ENCODE measurements at regions not wholly inside any gene's neighbourhood (a gene's known extent, or its start where the extent isn't known, plus 50 kb on each side); places are given as distances from the start of the nearest gene placed in this dataset.

GRCh38 chr13:103391936-103392335, 325.7 kb upstream of the SLC10A2 start:
- DNase-seq: no peak

DNA sequence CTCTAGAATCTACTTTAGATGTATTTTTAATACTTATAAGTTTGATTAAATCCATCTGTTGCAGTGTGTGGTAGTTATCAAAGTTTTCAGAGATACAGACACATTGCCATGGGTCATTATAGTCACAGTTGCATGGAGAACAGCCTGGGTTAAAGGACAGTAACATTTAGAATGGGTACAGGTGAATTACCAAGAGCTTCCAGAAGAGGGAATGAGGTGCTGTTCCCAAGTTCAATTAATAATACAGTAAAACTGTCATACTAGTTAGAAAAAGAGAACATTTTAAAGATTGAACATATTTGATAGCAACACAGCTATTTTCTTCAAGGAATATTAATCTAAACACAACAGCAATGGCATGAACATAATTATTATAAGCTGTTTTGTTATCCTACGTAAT, 322.6 kb upstream of the SLC10A2 start:
- no peak for DNase-seq

- no peak for DNase-seq
Observed at GRCh38 chr13:103386341-103386740, 320.1 kb upstream of the SLC10A2 start.

GRCh38 chr13:103373916-103374315, 307.7 kb upstream of the SLC10A2 start:
- no peak for DNase-seq

- no peak for DNase-seq
Observed at GRCh38 chr13:103371271-103371670, 305.1 kb upstream of the SLC10A2 start.

DNA sequence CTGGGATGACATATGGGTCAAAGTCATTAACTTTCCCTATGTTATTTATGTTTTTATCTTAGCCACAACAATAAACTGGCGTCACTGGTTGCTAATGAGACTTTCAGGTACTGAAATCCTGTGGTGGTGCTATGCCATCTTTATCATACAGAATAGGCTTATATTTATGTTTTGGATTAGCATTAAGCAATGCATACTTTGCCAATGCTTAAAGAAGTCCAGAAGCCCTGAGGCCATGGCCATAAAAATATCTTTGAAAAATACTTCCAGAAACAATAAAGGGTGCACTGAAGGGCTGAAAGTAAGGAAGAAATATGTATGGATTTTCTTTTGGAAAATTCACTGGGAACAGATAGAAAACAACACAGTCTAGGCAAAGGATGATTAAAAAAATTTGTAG, 304.6 kb upstream of the SLC10A2 start:
- DNase-seq: no peak

DNA sequence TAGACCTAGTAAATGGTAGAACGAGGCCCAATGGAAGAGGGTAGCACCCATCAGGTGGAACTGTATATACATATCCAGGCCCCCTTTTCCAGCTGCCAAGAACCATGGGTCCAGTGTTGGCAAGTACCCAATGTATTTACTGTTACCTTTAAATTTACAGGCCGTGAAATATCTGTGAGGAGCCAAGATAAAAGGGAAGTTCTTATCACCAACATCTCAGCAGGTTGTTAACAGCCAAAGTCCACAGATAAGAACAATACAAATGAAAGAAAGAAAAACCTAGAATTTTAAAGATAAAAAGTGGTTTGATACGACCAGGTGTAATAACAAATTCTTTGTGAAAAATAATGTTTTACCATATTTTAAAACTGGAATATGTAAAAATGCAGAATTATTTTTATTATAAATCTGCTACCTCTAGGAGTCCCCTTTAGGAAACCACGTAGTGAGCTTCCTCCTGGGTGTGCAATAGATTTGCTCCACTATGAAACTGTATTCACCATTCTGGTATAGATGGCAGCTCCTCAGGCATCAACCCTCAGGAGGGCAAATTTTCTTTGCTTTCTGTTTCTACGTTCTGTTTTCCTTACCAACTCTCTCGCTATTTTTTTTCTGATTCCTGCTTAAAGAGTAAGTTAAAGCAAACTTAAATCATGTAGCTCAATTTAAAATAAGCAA, 292.2 kb upstream of the SLC10A2 start:
- no peak for DNase-seq

DNA sequence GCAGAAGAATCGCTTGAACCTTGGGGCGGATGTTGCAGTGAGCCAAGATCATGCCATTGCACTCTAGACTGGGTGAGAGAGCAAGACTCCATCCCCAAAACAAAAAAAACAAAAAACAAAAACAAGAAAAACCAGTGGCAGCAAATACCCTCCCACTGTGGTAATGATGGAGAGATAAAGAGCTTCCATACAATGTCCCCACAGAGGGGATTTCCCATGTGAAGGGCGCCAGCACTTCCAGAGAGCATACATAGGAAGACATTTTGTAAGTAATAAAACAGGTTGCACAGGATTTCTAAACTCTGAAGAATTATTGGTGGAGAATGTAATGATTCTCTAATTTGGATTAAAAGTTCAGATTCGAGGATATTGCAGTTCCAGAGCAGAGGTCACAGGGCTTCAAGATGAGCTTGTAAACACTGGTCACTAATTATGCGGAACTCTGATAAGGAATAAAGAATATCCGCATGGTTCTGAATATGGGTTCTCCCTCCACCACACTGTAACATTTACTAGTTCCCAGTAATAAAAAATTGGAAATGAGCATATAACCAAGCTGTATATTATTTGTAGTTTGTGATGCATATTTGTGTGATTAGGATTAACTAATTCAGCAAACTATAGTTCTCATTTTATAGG, 290.1 kb upstream of the SLC10A2 start:
- DNase-seq: no peak

- DNase-seq: no peak
Observed at GRCh38 chr13:103354171-103354570, 288.0 kb upstream of the SLC10A2 start.

DNA sequence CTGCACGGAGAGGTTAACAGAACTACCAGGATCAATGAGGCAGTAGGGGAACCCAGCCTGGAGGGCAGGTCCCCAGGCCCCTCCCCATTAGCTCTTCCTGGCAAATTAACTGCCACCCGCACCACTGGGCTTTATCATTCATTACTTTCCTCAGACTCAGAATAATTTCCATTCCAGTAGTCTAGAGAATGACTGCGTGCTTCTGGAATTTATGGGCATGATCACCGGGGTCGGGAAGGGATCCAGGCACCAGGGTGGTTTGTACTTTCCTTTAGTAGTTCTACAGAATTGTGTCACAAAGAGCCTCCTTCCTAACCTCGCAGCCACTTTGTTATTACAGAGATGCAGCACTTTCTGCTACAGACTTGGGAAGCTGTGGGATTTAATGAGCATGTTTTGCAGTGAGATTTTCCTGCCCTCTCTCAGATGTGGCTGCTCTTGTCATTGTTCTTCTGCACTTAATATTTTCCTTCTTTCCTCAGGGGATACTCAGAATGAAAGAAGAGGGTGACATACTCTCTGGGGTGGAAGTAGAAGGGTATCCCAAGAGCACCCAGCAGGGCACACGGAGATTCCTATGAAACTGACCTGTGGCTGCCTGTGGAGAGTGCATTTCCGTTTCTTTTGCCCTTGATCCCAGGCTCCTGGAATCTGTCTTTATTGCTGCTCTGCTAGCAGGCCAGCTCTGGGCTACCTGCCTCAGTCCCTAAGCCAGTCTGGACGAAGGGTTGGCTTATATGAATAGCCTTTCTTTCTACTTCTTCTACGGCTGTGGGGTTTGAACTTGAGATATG, 285.0 kb upstream of the SLC10A2 start:
- no peak for DNase-seq

- no peak for DNase-seq
Observed at GRCh38 chr13:103350147-103350546, 283.9 kb upstream of the SLC10A2 start.

- no peak for DNase-seq
Observed at GRCh38 chr13:103349211-103349980, 283.2 kb upstream of the SLC10A2 start.

DNA sequence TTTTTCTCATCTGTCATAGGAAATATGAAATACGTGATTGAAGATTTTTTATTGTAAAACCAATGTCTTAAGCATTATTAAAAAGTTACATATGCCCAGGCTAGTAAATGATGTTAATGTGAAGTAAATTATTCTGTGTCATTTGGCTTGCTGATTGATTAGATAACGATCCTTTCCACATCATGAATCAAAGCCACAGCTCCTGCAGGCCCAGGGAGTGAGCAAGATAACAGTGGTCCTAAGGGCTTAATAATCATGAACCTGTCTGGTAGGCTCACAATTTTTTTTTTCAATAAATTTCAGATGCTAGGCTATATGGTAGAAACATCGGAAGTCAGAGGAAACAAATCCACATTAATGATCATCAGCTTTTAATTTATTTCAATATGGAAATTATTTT, 269.0 kb upstream of the SLC10A2 start:
- no peak for DNase-seq

- no peak for DNase-seq
Observed at GRCh38 chr13:103331924-103332323, 265.7 kb upstream of the SLC10A2 start.

DNA sequence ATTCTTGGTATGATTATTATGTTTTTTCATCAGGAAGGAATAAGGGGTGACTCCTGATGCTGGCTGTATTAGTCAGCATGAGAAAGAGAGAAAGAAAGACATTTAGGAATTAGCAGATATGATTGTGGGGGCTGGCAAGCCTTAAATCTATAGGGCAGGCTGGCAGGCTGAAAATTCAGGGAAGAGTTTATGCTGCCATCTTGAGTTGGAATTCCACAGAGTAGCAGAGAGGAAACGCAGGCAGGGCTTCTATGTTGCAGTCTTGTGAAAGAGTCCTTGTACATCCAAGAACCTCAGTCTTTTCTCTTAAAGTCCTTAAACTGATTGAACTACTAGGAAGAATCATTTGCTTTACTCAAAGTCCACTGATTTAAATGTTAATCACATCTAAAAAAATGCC, 262.7 kb upstream of the SLC10A2 start:
- no peak for DNase-seq

DNA sequence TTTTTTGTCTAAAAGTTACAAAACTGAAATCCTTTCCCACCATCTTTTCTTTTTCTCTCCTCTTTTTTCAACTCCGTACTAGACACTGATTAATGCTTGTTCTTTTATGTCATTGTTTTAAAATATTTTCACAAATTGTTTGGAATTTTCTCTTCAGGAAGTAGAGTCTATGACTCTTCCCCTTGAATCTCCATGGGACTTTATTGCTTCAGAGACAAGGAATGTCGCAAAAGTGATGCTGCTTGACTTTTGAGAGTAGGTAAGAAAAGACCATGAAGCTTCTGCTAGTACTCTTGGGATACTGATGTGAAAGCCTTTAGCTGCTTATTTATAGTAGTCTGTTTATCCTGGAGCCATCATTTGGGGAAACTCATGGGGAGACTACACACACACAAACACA, 260.1 kb upstream of the SLC10A2 start:
- no peak for DNase-seq

GRCh38 chr13:103325672-103326071, 259.5 kb upstream of the SLC10A2 start:
- no peak for DNase-seq

GRCh38 chr13:103324641-103325040, 258.4 kb upstream of the SLC10A2 start:
- no peak for DNase-seq

DNA sequence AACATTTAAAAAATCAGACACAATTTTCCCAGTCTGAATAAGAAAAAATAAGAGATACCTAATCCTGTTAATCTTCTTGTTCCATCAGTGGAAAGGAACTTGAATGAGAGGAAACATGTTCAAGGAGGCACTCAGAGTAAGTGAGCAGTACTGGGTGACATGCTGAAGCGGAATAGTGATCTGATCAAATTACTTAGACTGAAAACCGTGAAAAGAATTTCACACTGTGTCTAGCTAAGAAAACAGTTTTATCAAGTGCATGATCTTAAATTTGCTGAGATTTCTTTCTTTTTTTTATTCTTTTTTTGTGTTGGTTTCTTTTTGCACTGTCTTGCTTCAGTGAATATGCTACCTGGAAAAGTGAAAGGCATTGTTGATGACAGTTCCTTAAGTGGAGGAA, 249.5 kb upstream of the SLC10A2 start:
- DNase-seq: no peak

DNA sequence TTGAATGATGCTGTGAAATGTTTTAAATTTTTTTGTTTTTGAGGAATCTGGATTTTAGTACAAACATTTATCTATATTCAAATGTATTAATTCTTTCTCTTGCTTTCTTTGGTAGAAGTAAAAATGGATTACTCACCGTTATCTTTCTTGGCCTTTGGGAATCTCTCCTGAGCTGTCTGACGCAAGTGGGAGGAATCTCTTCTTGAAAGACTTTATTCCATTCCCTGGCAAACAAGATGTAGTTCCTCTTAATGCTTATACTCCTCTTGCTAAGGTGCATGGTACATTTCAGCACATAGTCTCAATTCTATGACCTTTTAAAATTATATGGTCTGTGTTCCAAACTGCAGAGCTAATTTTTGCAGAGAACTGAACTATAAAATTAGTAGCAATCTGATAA, 246.2 kb upstream of the SLC10A2 start:
- DNase-seq: no peak

- no peak for DNase-seq
Observed at GRCh38 chr13:103308667-103309066, 242.4 kb upstream of the SLC10A2 start.

DNA sequence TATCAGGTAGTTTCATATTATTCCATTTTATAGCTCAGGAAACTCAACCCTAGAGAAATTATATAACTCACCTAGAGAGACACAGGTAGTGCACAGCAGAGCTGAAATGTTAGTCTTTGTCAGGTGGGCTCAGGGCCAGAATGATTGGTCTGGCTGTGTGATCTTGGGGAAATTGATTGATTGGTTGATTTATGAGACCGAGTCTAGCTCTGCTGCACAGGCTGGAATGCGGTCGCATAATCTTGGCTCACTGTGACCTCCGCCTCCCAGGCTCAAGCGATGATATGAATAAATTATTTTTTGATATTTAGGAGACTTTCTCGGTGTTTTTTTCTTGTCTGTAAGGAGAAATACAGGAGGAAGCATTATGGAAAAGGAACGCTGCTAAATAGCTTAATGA, 239.9 kb upstream of the SLC10A2 start:
- no peak for DNase-seq

- DNase-seq: no peak
Observed at GRCh38 chr13:103303078-103303651, 236.9 kb upstream of the SLC10A2 start.
